Fibroblast of the aortic adventitia (primary cell): ENCODE measurements at regions not wholly inside any gene's neighbourhood (a gene's known extent, or its start where the extent isn't known, plus 50 kb on each side); places are given as distances from the start of the nearest gene placed in this dataset.

Source experiments
- DNase-seq: peaks from one replicate; pipeline ENCODE4 v3.0.0-alpha.2; 2010; ENCODE audit warnings: low read depth
- H3K4me3 ChIP-seq: 2 replicates; pipeline ENCODE4 v1.5.1; 2011; ENCODE audit warnings: low read depth, mild to moderate bottlenecking, control low read depth, low read length, moderate library complexity
- CTCF ChIP-seq: IDR thresholded peaks from 2 replicates; pipeline ENCODE4 v1.5.1; 2011; ENCODE audit warnings: mild to moderate bottlenecking, low read length, control low read depth, inconsistent platforms; ENCODE audit not compliant: insufficient read depth

- DNase-seq, result no peak
- TF ChIP-seq CTCF, result no peak
- no peak overlapping the region for H3K4me3 ChIP-seq
These were observed 338.7 kb downstream of the TXNL1 start for GRCh38 chr18:56299740-56300139.

- no peak overlapping the region for H3K4me3 ChIP-seq
- peak; percentile 50 for TF ChIP-seq CTCF
- DNase-seq, result peak; percentile 56
These were observed 339.5 kb downstream of the TXNL1 start for GRCh38 chr18:56298935-56299334.

GRCh38 chr18:56296381-56296780 lies 342.0 kb downstream of the TXNL1 start:
- DNase-seq, result no peak
- no peak for TF ChIP-seq CTCF
- no peak overlapping the region for H3K4me3 ChIP-seq

GRCh38 chr18:56294484-56295183 lies 343.8 kb downstream of the TXNL1 start:
- TF ChIP-seq CTCF, result no peak
- DNase-seq, result no peak
- H3K4me3 ChIP-seq, result no peak overlapping the region

- no peak for TF ChIP-seq CTCF
- no peak for DNase-seq
- H3K4me3 ChIP-seq, result no peak overlapping the region
These were observed 347.1 kb downstream of the TXNL1 start for GRCh38 chr18:56291294-56291693.

GRCh38 chr18:56289381-56289780 lies 349.0 kb downstream of the TXNL1 start:
- H3K4me3 ChIP-seq, result no peak overlapping the region
- DNase-seq, result no peak
- TF ChIP-seq CTCF, result no peak
